ENCODE measurements at regions not wholly inside any gene's neighbourhood (a gene's known extent, or its start where the extent isn't known, plus 50 kb on each side); places are given as distances from the start of the nearest gene placed in this dataset.

GRCh38 chr1:4121834-4122512, 221.9 kb upstream of the C1orf174 start:
- Mint-ChIP-seq H3K4me1 (ENCODE audit: insufficient read depth, unreplicated experiment) (no peaks in the 10 kb centered on the region), H3K9me3 (ENCODE audit: unreplicated experiment) (peaks cover 10% of the 10 kb centered on the region), H3K4me3 (ENCODE audit: unreplicated experiment) (no peak overlapping the region), H3K27ac (ENCODE audit: low read depth, unreplicated experiment) (no peak overlapping the region), H3K27me3 (ENCODE audit: insufficient read depth, unreplicated experiment) (no peaks in the 10 kb centered on the region), H3K36me3 (ENCODE audit: insufficient read depth, unreplicated experiment) (peaks cover 6% of the 10 kb centered on the region)
- POLR2A ChIA-PET: interaction anchor here (1.0 kb wide), 1 partner anchor 9 kb away, joined by 3 read pairs; no protein-coding TSS in a partner anchor
- no peak for DNase-seq (ENCODE audit: unreplicated experiment)
- TF ChIP-seq CTCF (IDR thresholded peaks at IDR 0.05; ENCODE audit: unreplicated experiment): no peak
- CTCF ChIA-PET: no interaction called here
- BruUV-seq (replicated peaks): no TSS peak
- intact Hi-C loops (cut with micrococcal nuclease): no loop called here

GRCh38 chr1:4122513-4123160, 222.6 kb upstream of the C1orf174 start:
- H3K4me1 Mint-ChIP-seq (ENCODE audit: insufficient read depth, unreplicated experiment): no peaks in the 10 kb centered on the region
- H3K27me3 Mint-ChIP-seq (ENCODE audit: insufficient read depth, unreplicated experiment): no peaks in the 10 kb centered on the region
- H3K9me3 Mint-ChIP-seq (ENCODE audit: unreplicated experiment): peaks cover 17% of the 10 kb centered on the region

GRCh38 chr1:4124631-4125145, 224.6 kb upstream of the C1orf174 start:
- H3K4me1 Mint-ChIP-seq (ENCODE audit: insufficient read depth, unreplicated experiment): no peaks in the 10 kb centered on the region
- no peaks in the 10 kb centered on the region for H3K27me3 Mint-ChIP-seq (ENCODE audit: insufficient read depth, unreplicated experiment)
- ChIA-PET CTCF (interaction anchor here (0.7 kb wide), 1 partner anchor 20 kb away, joined by 3 read pairs; no protein-coding TSS in a partner anchor), POLR2A (interaction anchor here (0.6 kb wide), 1 partner anchor 65 kb away, joined by 3 read pairs; no protein-coding TSS in a partner anchor)
- intact Hi-C loops (cut with micrococcal nuclease): no loop called here
- H3K9me3 Mint-ChIP-seq (ENCODE audit: unreplicated experiment): peaks cover 27% of the 10 kb centered on the region
- H3K27ac Mint-ChIP-seq (ENCODE audit: low read depth, unreplicated experiment): no peak overlapping the region
- no TSS peak for BruUV-seq (replicated peaks)
- TF ChIP-seq CTCF (IDR thresholded peaks at IDR 0.05; ENCODE audit: unreplicated experiment): no peak
- H3K4me3 Mint-ChIP-seq (ENCODE audit: unreplicated experiment): no peak overlapping the region
- no peak for DNase-seq (ENCODE audit: unreplicated experiment)
- peaks cover 6% of the 10 kb centered on the region for H3K36me3 Mint-ChIP-seq (ENCODE audit: insufficient read depth, unreplicated experiment)

More at GRCh38 chr1:4122513-4123160, 222.6 kb upstream of the C1orf174 start:
- DNase-seq (ENCODE audit: unreplicated experiment): no peak
- no peak overlapping the region for H3K27ac Mint-ChIP-seq (ENCODE audit: low read depth, unreplicated experiment)
- H3K4me3 Mint-ChIP-seq (ENCODE audit: unreplicated experiment): no peak overlapping the region
- ChIA-PET POLR2A (no interaction called here), CTCF (no interaction called here)
- intact Hi-C loops (cut with micrococcal nuclease): no loop called here
- BruUV-seq (replicated peaks): no TSS peak
- peaks cover 6% of the 10 kb centered on the region for H3K36me3 Mint-ChIP-seq (ENCODE audit: insufficient read depth, unreplicated experiment)
- TF ChIP-seq CTCF (IDR thresholded peaks at IDR 0.05; ENCODE audit: unreplicated experiment): no peak

- Mint-ChIP-seq H3K36me3 (ENCODE audit: insufficient read depth, unreplicated experiment) (peaks cover 6% of the 10 kb centered on the region), H3K4me1 (ENCODE audit: insufficient read depth, unreplicated experiment) (no peaks in the 10 kb centered on the region), H3K9me3 (ENCODE audit: unreplicated experiment) (peaks cover 27% of the 10 kb centered on the region), H3K27ac (ENCODE audit: low read depth, unreplicated experiment) (no peak overlapping the region), H3K27me3 (ENCODE audit: insufficient read depth, unreplicated experiment) (no peaks in the 10 kb centered on the region), H3K4me3 (ENCODE audit: unreplicated experiment) (no peak overlapping the region)
- no peak for DNase-seq (ENCODE audit: unreplicated experiment)
- no TSS peak for BruUV-seq (replicated peaks)
- no peak for TF ChIP-seq CTCF (IDR thresholded peaks at IDR 0.05; ENCODE audit: unreplicated experiment)
- intact Hi-C loops (cut with micrococcal nuclease): no loop called here
- POLR2A ChIA-PET: no interaction called here
- CTCF ChIA-PET: interaction anchor here (0.7 kb wide), 1 partner anchor 204 kb away, joined by 4 read pairs; no protein-coding TSS in a partner anchor
Measured at GRCh38 chr1:4126251-4126650, 226.2 kb upstream of the C1orf174 start.

Measured in MCF 10A (cell line).